ENCODE measurements at regions not wholly inside any gene's neighbourhood (a gene's known extent, or its start where the extent isn't known, plus 50 kb on each side); places are given as distances from the start of the nearest gene placed in this dataset.

- no peak for ATAC-seq (ENCODE audit: poor library complexity)
- H3K9me3 Mint-ChIP-seq, result peaks cover 3% of the 10 kb centered on the region
- H3K4me3 ChIP-seq (ENCODE audit: low read length), result no peak overlapping the region
- no peaks in the 10 kb centered on the region for H3K36me3 Mint-ChIP-seq (ENCODE audit: low read depth)
- ChIA-PET POLR2A (no interaction called here), CTCF (no interaction called here)
- H3K9me3 ChIP-seq (ENCODE audit: control insufficient read depth in 1 of 2, insufficient read depth in 1 of 2, low read length in 2 of 2), result no peaks in the 10 kb centered on the region
- no peak overlapping the region for H3K27ac Mint-ChIP-seq
- intact Hi-C loops (cut with DNase I, micrococcal nuclease), result no loop called here
- H3K27ac ChIP-seq (ENCODE audit: low read depth in 1 of 2, low read length in 2 of 2), result no peak overlapping the region
- H3K27me3 Mint-ChIP-seq, result no peaks in the 10 kb centered on the region
- TF ChIP-seq, protein P1, sequence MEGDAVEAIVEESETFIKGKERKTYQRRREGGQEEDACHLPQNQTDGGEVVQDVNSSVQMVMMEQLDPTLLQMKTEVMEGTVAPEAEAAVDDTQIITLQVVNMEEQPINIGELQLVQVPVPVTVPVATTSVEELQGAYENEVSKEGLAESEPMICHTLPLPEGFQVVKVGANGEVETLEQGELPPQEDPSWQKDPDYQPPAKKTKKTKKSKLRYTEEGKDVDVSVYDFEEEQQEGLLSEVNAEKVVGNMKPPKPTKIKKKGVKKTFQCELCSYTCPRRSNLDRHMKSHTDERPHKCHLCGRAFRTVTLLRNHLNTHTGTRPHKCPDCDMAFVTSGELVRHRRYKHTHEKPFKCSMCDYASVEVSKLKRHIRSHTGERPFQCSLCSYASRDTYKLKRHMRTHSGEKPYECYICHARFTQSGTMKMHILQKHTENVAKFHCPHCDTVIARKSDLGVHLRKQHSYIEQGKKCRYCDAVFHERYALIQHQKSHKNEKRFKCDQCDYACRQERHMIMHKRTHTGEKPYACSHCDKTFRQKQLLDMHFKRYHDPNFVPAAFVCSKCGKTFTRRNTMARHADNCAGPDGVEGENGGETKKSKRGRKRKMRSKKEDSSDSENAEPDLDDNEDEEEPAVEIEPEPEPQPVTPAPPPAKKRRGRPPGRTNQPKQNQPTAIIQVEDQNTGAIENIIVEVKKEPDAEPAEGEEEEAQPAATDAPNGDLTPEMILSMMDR (IDR thresholded peaks at IDR 0.05), result no peak
- H3K4me3 Mint-ChIP-seq, result no peak overlapping the region
- no peaks in the 10 kb centered on the region for H3K4me1 Mint-ChIP-seq (ENCODE audit: low read depth)
- DNase-seq, result no peak
- no peaks in the 10 kb centered on the region for H3K36me3 ChIP-seq (ENCODE audit: insufficient read depth, low read length)
- H3K27me3 ChIP-seq (ENCODE audit: control insufficient read depth in 1 of 2, insufficient read depth in 2 of 2, low read length in 2 of 2), result no peaks in the 10 kb centered on the region
- no peaks in the 10 kb centered on the region for H3K4me1 ChIP-seq (ENCODE audit: insufficient read depth, low read length)
Measured at GRCh38 chr6:95698271-95698670, 120.9 kb downstream of the MANEA start.

GRCh38 chr6:95723638-95724037 is 146.3 kb downstream of the MANEA start:
- Histone ChIP-seq H3K36me3 (ENCODE audit: insufficient read depth, low read length) (no peaks in the 10 kb centered on the region), H3K4me3 (ENCODE audit: low read length) (no peak overlapping the region), H3K27ac (ENCODE audit: low read depth in 1 of 2, low read length in 2 of 2) (no peak overlapping the region), H3K4me1 (ENCODE audit: insufficient read depth, low read length) (no peaks in the 10 kb centered on the region), H3K27me3 (ENCODE audit: control insufficient read depth in 1 of 2, insufficient read depth in 2 of 2, low read length in 2 of 2) (no peaks in the 10 kb centered on the region), H3K9me3 (ENCODE audit: control insufficient read depth in 1 of 2, insufficient read depth in 1 of 2, low read length in 2 of 2) (no peaks in the 10 kb centered on the region)
- intact Hi-C loops (cut with DNase I, micrococcal nuclease), result no loop called here
- Mint-ChIP-seq H3K4me3 (no peak overlapping the region), H3K4me1 (ENCODE audit: low read depth) (no peaks in the 10 kb centered on the region), H3K27me3 (no peaks in the 10 kb centered on the region), H3K36me3 (ENCODE audit: low read depth) (no peaks in the 10 kb centered on the region), H3K9me3 (peaks cover 3% of the 10 kb centered on the region), H3K27ac (no peak overlapping the region)
- DNase-seq (no peak), ATAC-seq (ENCODE audit: poor library complexity) (no peak)
- ChIA-PET CTCF (no interaction called here), POLR2A (no interaction called here)
- TF ChIP-seq, protein P1 (IDR thresholded peaks at IDR 0.05), result no peak

DNA sequence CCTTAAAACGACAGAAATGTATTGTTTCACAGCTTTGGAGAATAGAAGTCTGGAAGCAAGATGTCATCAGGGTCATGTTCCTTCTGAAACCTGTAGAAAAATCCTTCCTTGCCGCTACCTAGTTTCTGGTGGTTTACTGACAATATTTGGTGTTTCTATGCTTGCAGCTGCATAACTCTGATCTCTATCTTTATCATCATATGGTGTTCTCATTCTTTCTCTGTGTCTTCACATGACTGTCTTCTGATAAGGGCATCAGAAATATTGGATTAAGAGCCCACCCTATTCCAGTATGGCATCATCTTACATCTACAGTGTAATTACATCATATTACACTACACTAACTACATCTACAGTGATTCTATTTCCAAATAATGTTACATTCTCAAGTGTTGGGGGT is 148.0 kb downstream of the MANEA start:
- CTCF ChIA-PET, result no interaction called here
- H3K4me3 Mint-ChIP-seq, result no peak overlapping the region
- intact Hi-C loops (cut with DNase I, micrococcal nuclease), result no loop called here

More for the DNA sequence above, 148.0 kb downstream of the MANEA start:
- H3K36me3 Mint-ChIP-seq (ENCODE audit: low read depth), result no peaks in the 10 kb centered on the region
- TF ChIP-seq, protein P1 (IDR thresholded peaks at IDR 0.05), result no peak
- no peak overlapping the region for H3K4me3 ChIP-seq (ENCODE audit: low read length)
- ATAC-seq (ENCODE audit: poor library complexity) (no peak), DNase-seq (no peak)
- H3K4me1 Mint-ChIP-seq (ENCODE audit: low read depth), result no peaks in the 10 kb centered on the region
- H3K27me3 Mint-ChIP-seq, result no peaks in the 10 kb centered on the region
- H3K4me1 ChIP-seq (ENCODE audit: insufficient read depth, low read length), result no peaks in the 10 kb centered on the region
- H3K9me3 Mint-ChIP-seq, result peaks cover 2% of the 10 kb centered on the region
- H3K9me3 ChIP-seq (ENCODE audit: control insufficient read depth in 1 of 2, insufficient read depth in 1 of 2, low read length in 2 of 2), result no peaks in the 10 kb centered on the region
- H3K27me3 ChIP-seq (ENCODE audit: control insufficient read depth in 1 of 2, insufficient read depth in 2 of 2, low read length in 2 of 2), result no peaks in the 10 kb centered on the region
- no peak overlapping the region for H3K27ac Mint-ChIP-seq
- H3K36me3 ChIP-seq (ENCODE audit: insufficient read depth, low read length), result no peaks in the 10 kb centered on the region
- no peak overlapping the region for H3K27ac ChIP-seq (ENCODE audit: low read depth in 1 of 2, low read length in 2 of 2)
- POLR2A ChIA-PET, result no interaction called here
